Psoas muscle (tissue), 7 donors: ENCODE measurements at regions not wholly inside any gene's neighbourhood (a gene's known extent, or its start where the extent isn't known, plus 50 kb on each side); places are given as distances from the start of the nearest gene placed in this dataset.

ENCODE experiments used
- ATAC-seq, 4 donors: fragments of 200-7000 bp; cut with Tn5 transposase; one replicate each; pipeline ENCODE4 v1.9.1; 2020; ENCODE audit warnings: moderate library complexity in 3 of 4, mild to moderate bottlenecking in 2 of 4
- DNase-seq, 2 donors: peaks; one replicate each; pipeline ENCODE4 v3.0.0-alpha.2; 2020
- H3K27ac ChIP-seq: fragments of 200-600 bp; one replicate; pipeline ENCODE4 v1.8.0; 2022
- H3K27me3 ChIP-seq, 3 donors: fragments of 200-600 bp in 1 of 3; one replicate each; pipeline versions ENCODE4 v1.6.1 to v1.8.0; 2013 to 2022; ENCODE audit warnings: low read length in 2 of 3, mild to moderate bottlenecking in 2 of 3, moderate library complexity in 1 of 3; ENCODE audit not compliant: insufficient read depth in 3 of 3
- H3K36me3 ChIP-seq, 2 donors: fragments of 200-600 bp in 1 of 2; one replicate each; pipeline versions ENCODE4 v1.6.1 to v1.8.0; 2013 to 2022; ENCODE audit warnings: low read depth in 1 of 2, mild to moderate bottlenecking in 1 of 2, moderate library complexity in 1 of 2; ENCODE audit not compliant: insufficient read depth in 1 of 2
- H3K4me1 ChIP-seq: fragments of 200-600 bp; one replicate; pipeline ENCODE4 v1.8.0; 2022
- H3K4me3 ChIP-seq: fragments of 200-600 bp; one replicate; pipeline ENCODE4 v1.8.0; 2022; ENCODE audit warnings: mild to moderate bottlenecking
- H3K9me3 ChIP-seq: fragments of 200-600 bp; one replicate; pipeline ENCODE4 v1.8.0; 2022
- CTCF ChIP-seq: fragments of 200-600 bp; IDR thresholded peaks from one replicate; pipeline ENCODE4 v1.8.0; 2022; ENCODE audit warnings: antibody characterized with exemption
- WGBS, 3 donors: extraction: QIAGEN DNeasy Blood & Tissue Kit; methylation state at CpG; one replicate each; pipeline versions ENCODE4 v1.1.6 to v1.1.7; 2013; 5-methylcytosine and 5-hydroxymethylcytosine counted together
- intact Hi-C, 2 donors: fragments of 100-400 bp; cut with DNase I; formaldehyde crosslinking; loops; one replicate each; pipeline versions ENCODE4 v1.11.0 to v1.14.2; 2022
- donor health status: healthy with polysubstance abuse.
- donor health status: DM: no; HTN: no; CAD: no; lungs with moderate emphysema.
- donor health status: Bipolar disorder and iron deficiency.
- donor health status: healthy.
- donor health status: DM: yes; HTN: yes; CAD: no.
- donor health status: DM: no; HTN: no; CAD: no.
- donor health status: DM: yes; HTN: yes; CAD: no.

- Histone ChIP-seq H3K27me3 (no peaks in the 10 kb centered on the region), H3K9me3 (no peaks in the 10 kb centered on the region), H3K36me3 (no peaks in the 10 kb centered on the region), H3K4me3 (no peak overlapping the region), H3K4me1 (no peaks in the 10 kb centered on the region), H3K27ac (no peak overlapping the region)
- ATAC-seq (no peak), DNase-seq (no peak)
- WGBS, 3 donors: 78 to 93% (median 91%) methylated on average over 2 of the region's 2 CpGs
- intact Hi-C loops: no loop called here
- TF ChIP-seq CTCF: no peak
Observed at GRCh38 chr12:88416155-88416554, 164.1 kb downstream of the KITLG start.

DNA sequence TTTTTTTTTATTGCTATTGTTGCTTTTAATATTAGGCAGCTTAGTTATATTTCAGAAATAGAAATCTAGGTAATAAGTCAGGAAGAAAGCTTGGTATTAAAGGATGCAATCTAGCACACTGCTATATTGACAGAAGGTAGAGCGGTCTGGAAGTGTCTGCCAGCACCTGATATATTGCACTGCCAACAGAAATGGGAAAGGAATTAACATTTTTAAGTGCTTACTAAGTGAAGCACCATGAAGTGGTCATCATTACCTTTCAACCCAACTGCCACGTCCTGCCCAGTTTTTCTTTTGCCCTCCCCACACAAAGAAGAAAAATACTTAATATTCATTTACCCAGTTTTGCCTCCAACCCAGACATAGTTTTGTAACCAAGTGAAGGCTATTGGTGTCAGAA, 163.5 kb downstream of the KITLG start:
- intact Hi-C loops: no loop called here
- 54 to 73% (median 61%) methylated on average over 2 of the region's 2 CpGs for WGBS, 3 donors
- TF ChIP-seq CTCF: no peak

DNA sequence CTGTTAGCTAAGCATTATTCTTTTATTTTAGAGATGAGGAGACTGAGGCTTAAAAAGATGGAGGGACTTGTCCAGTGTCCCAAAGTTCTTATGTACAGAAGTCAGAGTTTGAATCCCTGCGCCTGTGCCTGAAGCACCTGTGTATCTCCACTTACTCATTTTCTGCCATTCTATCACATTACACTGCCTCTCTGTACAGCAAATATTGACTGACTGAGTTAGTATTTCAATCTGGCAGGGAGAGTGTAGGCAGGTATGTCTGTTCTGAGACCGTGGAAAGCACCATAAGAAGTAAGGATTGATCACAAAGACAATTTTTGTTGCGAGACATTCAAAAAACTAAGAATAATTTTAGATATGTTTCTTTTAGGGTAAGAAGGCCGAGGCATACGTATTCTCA, 162.7 kb downstream of the KITLG start:
- H3K9me3 ChIP-seq: no peaks in the 10 kb centered on the region
- intact Hi-C loops: no loop called here
- no peak overlapping the region for H3K4me3 ChIP-seq
- no peak for TF ChIP-seq CTCF
- DNase-seq (no peak), ATAC-seq (no peak)
- no peaks in the 10 kb centered on the region for H3K27me3 ChIP-seq
- no peak overlapping the region for H3K27ac ChIP-seq
- no peaks in the 10 kb centered on the region for H3K4me1 ChIP-seq
- 60 to 75% (median 65%) methylated on average over 5 of the region's 5 CpGs for WGBS, 3 donors
- H3K36me3 ChIP-seq: no peaks in the 10 kb centered on the region

More for the DNA sequence above, 163.5 kb downstream of the KITLG start:
- H3K4me1 ChIP-seq: no peaks in the 10 kb centered on the region
- no peaks in the 10 kb centered on the region for H3K27me3 ChIP-seq
- ATAC-seq (no peak), DNase-seq (no peak)
- no peaks in the 10 kb centered on the region for H3K9me3 ChIP-seq
- H3K4me3 ChIP-seq: no peak overlapping the region
- H3K27ac ChIP-seq: no peak overlapping the region
- H3K36me3 ChIP-seq: no peaks in the 10 kb centered on the region

GRCh38 chr12:88418856-88419497, 161.3 kb downstream of the KITLG start:
- ATAC-seq: no peak
- H3K27me3 ChIP-seq: no peaks in the 10 kb centered on the region

More at GRCh38 chr12:88418856-88419497, 161.3 kb downstream of the KITLG start:
- Histone ChIP-seq H3K4me1 (no peaks in the 10 kb centered on the region), H3K9me3 (no peaks in the 10 kb centered on the region), H3K36me3 (no peaks in the 10 kb centered on the region), H3K4me3 (no peak overlapping the region), H3K27ac (no peak overlapping the region)
- WGBS, 3 donors: 82 to 87% (median 83%) methylated on average over 8 of the region's 8 CpGs
- TF ChIP-seq CTCF: no peak
- intact Hi-C loops: no loop called here
- no peak for DNase-seq
